ENCODE measurements at regions not wholly inside any gene's neighbourhood (a gene's known extent, or its start where the extent isn't known, plus 50 kb on each side); places are given as distances from the start of the nearest gene placed in this dataset.

GRCh38 chr1:24983006-24983680, 53.1 kb upstream of the RUNX3 start:
- no peak for DNase-seq

DNA sequence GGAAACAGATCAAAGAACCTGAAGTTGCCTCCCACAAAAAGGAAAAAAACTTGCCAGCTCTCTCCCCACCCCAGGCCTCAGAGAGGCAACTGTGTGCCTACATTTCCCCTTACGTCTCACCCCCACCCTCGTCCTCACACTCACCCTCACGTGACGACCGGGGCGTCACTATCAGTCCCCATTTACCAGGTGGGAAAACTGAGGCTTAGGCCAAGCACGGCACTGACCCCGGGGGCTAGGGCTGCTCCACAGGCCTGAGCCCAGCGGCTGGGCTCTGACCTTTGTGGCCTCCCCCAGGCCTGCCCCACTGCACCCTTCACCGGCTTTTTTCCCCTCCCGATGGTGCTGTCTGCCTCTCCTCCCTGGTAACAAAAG, 51.5 kb upstream of the RUNX3 start:
- DNase-seq, result no peak

DNA sequence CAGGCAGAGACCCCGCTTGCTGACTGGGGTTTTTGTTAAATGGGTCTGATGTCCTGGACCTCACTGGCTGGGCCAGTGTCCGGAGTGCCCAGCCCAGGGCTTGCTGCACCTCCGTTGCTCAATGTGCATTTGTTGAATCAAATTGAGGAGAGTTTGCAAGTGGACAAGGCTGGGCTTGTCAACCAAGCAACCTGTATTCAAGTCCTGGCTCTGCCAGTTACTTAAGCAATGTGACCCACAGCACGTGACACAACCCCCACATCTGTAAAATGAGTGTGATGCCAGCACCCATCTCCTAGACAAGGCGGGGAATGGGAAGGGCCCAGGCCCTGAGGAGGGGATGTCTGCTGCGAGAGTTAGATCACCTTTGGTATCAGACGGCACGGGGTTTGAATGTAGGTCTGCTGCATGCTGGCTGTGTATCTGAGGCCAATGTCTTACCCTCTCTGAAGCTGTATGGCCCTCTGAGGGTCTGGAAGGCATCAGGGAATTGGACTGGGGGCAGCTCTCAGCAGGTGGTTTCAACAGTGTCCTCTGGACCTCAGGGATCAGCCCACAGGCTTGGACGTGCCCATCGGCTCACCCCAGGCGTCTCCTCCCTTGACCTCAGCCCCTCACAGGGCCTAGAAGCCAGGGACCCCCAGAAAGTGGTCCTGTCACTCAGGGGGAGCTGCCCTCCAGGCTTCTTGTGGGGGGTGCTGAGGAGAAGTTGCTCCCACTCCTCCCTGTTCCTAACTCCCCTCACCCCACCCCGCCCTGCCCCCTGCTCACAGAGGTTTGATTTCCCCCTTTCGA, 51.0 kb upstream of the RUNX3 start:
- no peak for DNase-seq
